IPS-18c (cell line): ENCODE measurements at regions not wholly inside any gene's neighbourhood (a gene's known extent, or its start where the extent isn't known, plus 50 kb on each side); places are given as distances from the start of the nearest gene placed in this dataset.
"Not testable (repeated sequence)": the region's sequence is repeated elsewhere in the genome, so short reads cannot be mapped to it uniquely, and the experiment has no call there.

Experiments
- H3K4me3 ChIP-seq: 2 replicates; pipeline ENCODE4 v1.7.0; 2013; ENCODE audit warnings: low read depth, mild to moderate bottlenecking, low read length, moderate library complexity; ENCODE audit not compliant: insufficient read depth
- H3K9me3 ChIP-seq: one replicate; pipeline ENCODE4 v1.6.1; 2013; ENCODE audit warnings: mild to moderate bottlenecking, low read length, moderate library complexity; ENCODE audit not compliant: control insufficient read depth, insufficient read depth

DNA sequence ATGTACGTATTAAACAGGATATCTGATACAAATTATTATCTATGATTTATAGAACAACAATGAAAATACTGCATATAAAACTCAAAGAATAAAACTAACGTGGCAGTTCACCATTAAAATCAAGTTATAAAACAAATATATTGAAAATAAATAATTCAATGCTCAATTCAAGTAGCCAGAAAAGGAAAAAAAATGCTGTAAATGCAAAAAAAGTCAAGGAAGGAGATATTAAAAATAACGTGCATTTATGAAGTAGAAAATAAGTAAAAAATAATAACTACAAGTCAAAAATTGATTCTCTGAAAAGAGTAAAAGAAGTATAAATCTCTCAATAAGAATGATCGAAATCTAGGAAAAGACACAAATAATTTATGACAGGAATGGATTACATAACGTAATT lies 460.5 kb upstream of the CD180 start:
- Histone ChIP-seq H3K4me3 (no peak overlapping the region), H3K9me3 (no peaks in the 10 kb centered on the region)

DNA sequence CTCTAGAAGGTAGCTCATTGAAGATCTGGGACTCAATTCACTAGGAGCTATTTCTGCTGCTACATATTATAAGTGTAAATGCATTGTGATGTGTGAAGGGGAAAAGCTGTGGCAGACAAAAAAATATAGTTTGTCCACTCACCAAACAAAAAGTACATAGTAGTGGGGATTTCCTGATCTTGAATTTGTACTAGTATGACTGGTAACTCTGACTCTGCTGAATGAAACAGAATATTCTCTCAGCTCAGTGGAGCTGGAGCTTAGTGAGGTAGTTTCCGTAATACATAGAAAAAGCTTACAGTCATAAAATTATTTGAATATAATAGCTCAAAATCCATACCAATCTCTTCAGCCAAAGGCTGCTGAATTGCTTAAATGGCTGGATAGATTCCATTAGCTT lies 455.6 kb upstream of the CD180 start:
- Histone ChIP-seq H3K4me3 (no peak overlapping the region), H3K9me3 (no peaks in the 10 kb centered on the region)

- no peak overlapping the region for H3K4me3 ChIP-seq
- H3K9me3 ChIP-seq: no peaks in the 10 kb centered on the region
These were observed 454.6 kb upstream of the CD180 start for GRCh38 chr5:67651180-67651579.

DNA sequence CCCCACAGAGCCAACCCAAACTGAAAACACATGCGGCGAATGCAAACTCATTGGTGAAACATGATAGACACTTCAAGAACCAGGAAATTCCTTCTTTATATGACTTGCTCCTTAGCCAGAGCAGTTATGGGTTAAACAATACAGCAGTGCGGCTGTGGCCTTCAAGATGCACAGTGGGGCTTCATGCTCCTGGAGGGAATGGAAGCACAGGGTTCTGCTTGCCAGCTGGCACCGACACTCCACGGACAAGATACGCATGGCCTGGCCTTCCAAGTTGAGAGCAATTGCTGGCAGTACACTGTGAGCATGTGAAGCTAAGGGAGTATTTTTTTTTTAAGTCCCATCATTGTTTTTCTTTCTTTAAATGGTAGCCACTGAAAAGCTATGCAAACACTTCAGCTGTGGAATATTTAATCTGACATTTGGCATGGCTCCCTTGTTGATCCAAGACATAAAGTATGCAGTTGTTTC lies 451.6 kb upstream of the CD180 start:
- Histone ChIP-seq H3K9me3 (no peaks in the 10 kb centered on the region), H3K4me3 (no peak overlapping the region)

DNA sequence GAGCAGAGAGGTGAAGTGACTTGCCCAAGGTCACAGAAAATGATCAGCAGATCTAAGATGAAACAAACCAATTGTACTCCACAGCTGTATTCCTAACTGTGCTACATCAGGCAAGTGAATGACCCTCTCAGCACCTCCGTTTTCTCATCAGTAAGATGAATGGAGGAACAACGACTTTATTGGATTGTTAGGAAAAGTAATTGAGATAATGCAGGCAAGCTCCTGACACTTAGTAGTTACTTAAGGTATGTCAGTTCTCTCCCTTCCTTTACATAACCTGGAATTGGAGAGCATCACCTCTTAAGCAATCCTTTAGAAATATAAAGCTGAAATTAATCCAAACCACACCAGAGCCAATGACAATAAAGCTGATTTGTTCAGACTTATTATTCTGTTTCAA lies 451.2 kb upstream of the CD180 start:
- no peaks in the 10 kb centered on the region for H3K9me3 ChIP-seq
- H3K4me3 ChIP-seq: no peak overlapping the region

- H3K4me3 ChIP-seq: no peak overlapping the region
These were observed 447.8 kb upstream of the CD180 start for GRCh38 chr5:67644221-67644920.

DNA sequence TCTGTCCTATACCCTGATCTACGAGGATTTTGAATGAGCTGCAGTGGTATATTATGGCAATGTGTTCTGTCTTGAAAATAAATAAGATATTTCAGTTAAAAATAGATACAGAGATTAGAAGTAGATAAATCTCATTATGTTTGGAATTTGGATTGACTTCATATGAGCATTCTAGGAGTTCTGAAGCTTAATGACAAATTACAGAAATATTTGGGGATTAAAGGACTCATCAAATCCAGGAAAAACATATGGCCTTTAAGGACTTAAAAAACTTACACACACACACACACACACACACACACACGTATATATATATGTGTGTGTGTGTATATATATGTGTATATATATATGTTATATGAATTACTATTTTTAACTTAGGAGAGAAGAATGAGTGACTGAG lies 446.9 kb upstream of the CD180 start:
- H3K9me3 ChIP-seq: no peaks in the 10 kb centered on the region
- no peak overlapping the region for H3K4me3 ChIP-seq

More at GRCh38 chr5:67644221-67644920, 447.8 kb upstream of the CD180 start:
- no peaks in the 10 kb centered on the region for H3K9me3 ChIP-seq

- H3K9me3 ChIP-seq: no peaks in the 10 kb centered on the region
- no peak overlapping the region for H3K4me3 ChIP-seq
These were observed 443.4 kb upstream of the CD180 start for GRCh38 chr5:67639976-67640375.

DNA sequence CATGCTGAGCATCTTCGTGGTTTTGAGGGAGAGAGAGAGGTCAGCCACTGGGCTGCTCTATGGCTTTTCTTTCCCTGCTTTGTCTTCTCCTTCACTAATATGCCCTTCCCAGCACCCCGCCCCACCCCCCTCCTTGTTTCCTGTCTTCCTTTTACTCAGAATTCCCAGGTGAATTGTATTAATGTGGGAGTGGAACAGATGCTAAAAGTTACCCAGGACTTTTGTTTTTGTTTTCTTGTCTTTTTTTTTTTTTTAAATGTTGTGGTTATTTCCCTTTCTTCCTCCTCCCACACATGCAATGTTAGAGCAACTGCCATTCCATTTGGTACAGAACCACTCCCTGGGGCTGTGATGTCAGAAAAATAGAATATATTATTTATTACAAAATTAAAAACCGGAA lies 442.7 kb upstream of the CD180 start:
- no peak overlapping the region for H3K4me3 ChIP-seq
- H3K9me3 ChIP-seq: no peaks in the 10 kb centered on the region

- peaks cover 7% of the 10 kb centered on the region for H3K9me3 ChIP-seq
- no peak overlapping the region for H3K4me3 ChIP-seq
These were observed 440.4 kb upstream of the CD180 start for GRCh38 chr5:67636850-67637524.

DNA sequence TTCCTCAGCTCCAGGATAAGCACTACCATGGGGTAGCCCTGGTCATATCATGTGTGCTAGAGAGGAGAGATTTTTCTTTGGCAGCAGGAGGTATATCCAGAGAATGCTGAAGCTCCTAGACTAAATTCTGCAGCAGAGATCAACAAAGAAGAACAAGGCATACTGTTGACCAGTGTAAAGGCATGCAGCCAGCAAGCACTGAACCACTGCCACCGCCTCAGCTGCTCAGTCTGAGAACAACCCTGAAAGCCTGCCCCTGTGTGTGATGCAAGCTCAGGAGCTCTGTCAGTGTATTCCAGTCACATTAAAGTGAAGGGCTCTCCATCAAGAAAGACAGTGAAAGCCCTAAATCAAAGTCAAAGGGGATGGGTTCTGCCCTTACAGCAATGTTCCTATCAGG lies 439.5 kb upstream of the CD180 start:
- no peak overlapping the region for H3K4me3 ChIP-seq
- H3K9me3 ChIP-seq: peaks cover 7% of the 10 kb centered on the region

GRCh38 chr5:67627079-67627478 lies 430.5 kb upstream of the CD180 start:
- H3K9me3 ChIP-seq, H3K4me3 ChIP-seq: not testable (repeated sequence)

- H3K4me3 ChIP-seq: no peak overlapping the region
- peaks cover 2% of the 10 kb centered on the region for H3K9me3 ChIP-seq
These were observed 426.5 kb upstream of the CD180 start for GRCh38 chr5:67623078-67623477.

GRCh38 chr5:67620424-67621397 lies 424.1 kb upstream of the CD180 start:
- H3K9me3 ChIP-seq: peaks cover 2% of the 10 kb centered on the region
- H3K4me3 ChIP-seq: no peak overlapping the region

GRCh38 chr5:67619636-67620035 lies 423.0 kb upstream of the CD180 start:
- H3K4me3 ChIP-seq: no peak overlapping the region
- peaks cover 2% of the 10 kb centered on the region for H3K9me3 ChIP-seq

GRCh38 chr5:67619235-67619634 lies 422.6 kb upstream of the CD180 start:
- Histone ChIP-seq H3K4me3 (no peak overlapping the region), H3K9me3 (peaks cover 2% of the 10 kb centered on the region)

GRCh38 chr5:67617051-67617450 lies 420.5 kb upstream of the CD180 start:
- Histone ChIP-seq H3K9me3 (no peaks in the 10 kb centered on the region), H3K4me3 (no peak overlapping the region)

GRCh38 chr5:67612961-67613360 lies 416.4 kb upstream of the CD180 start:
- H3K9me3 ChIP-seq: no peaks in the 10 kb centered on the region
- no peak overlapping the region for H3K4me3 ChIP-seq
